PC-9 (cell line): ENCODE measurements at regions not wholly inside any gene's neighbourhood (a gene's known extent, or its start where the extent isn't known, plus 50 kb on each side); places are given as distances from the start of the nearest gene placed in this dataset.

Source experiments
- EZH2 ChIP-seq: fragments of 200-600 bp; sonication (generic); IDR thresholded peaks from 2 replicates; pipeline ENCODE4 v1.8.0; 2017; ENCODE audit warnings: antibody characterized with exemption, low read depth
- TF ChIP-seq, protein P1 (sequence below): fragments of 200-600 bp; sonication (generic); conservative IDR thresholded peaks from 2 replicates; pipeline ENCODE4 v1.6.1; 2017; ENCODE audit warnings: mixed run types, antibody characterized with exemption, mild to moderate bottlenecking, moderate library complexity

DNA sequence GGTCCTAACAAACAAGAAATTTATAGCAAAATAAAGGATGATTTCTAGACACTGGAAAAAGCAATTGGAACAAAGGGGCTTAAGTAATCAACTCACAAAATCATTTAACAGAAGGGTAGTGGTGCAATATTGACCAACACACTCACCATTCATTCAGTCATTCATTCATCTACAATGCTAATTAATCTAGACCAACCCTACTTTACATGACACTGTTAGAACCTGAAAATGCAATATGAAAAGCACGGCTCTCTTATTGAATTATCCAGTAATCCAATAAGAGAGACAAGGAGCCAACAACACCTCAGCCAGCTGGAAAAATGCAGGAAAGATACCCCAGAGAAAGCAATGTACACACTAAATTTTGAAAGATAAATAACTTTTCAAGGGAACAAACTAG lies 310.8 kb upstream of the NR5A2 start:
- no peak for TF ChIP-seq EZH2
- TF ChIP-seq, protein P1, sequence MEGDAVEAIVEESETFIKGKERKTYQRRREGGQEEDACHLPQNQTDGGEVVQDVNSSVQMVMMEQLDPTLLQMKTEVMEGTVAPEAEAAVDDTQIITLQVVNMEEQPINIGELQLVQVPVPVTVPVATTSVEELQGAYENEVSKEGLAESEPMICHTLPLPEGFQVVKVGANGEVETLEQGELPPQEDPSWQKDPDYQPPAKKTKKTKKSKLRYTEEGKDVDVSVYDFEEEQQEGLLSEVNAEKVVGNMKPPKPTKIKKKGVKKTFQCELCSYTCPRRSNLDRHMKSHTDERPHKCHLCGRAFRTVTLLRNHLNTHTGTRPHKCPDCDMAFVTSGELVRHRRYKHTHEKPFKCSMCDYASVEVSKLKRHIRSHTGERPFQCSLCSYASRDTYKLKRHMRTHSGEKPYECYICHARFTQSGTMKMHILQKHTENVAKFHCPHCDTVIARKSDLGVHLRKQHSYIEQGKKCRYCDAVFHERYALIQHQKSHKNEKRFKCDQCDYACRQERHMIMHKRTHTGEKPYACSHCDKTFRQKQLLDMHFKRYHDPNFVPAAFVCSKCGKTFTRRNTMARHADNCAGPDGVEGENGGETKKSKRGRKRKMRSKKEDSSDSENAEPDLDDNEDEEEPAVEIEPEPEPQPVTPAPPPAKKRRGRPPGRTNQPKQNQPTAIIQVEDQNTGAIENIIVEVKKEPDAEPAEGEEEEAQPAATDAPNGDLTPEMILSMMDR = no peak
